ENCODE measurements at regions not wholly inside any gene's neighbourhood (a gene's known extent, or its start where the extent isn't known, plus 50 kb on each side); places are given as distances from the start of the nearest gene placed in this dataset.

- DNase-seq, result no peak
Measured at GRCh38 chr7:155874411-155874810, 62.1 kb upstream of the SHH start.

GRCh38 chr7:155874010-155874409, 61.7 kb upstream of the SHH start:
- no peak for DNase-seq

- no peak for DNase-seq
Measured at GRCh38 chr7:155872678-155873369, 60.6 kb upstream of the SHH start.

- DNase-seq, result no peak
Measured at GRCh38 chr7:155871211-155871610, 58.9 kb upstream of the SHH start.

- DNase-seq, result no peak
Measured at GRCh38 chr7:155870334-155871180, 58.3 kb upstream of the SHH start.

- no peak for DNase-seq
Measured at GRCh38 chr7:155869784-155870076, 57.5 kb upstream of the SHH start.

- no peak for DNase-seq
Measured at GRCh38 chr7:155868955-155869783, 56.9 kb upstream of the SHH start.

- DNase-seq, result no peak
Measured at GRCh38 chr7:155867734-155868400, 55.6 kb upstream of the SHH start.

GRCh38 chr7:155867280-155867679, 55.0 kb upstream of the SHH start:
- no peak for DNase-seq

- no peak for DNase-seq
Measured at GRCh38 chr7:155865830-155866525, 53.7 kb upstream of the SHH start.

- DNase-seq, result no peak
Measured at GRCh38 chr7:155864991-155865690, 52.9 kb upstream of the SHH start.

GRCh38 chr7:155864271-155864985, 52.2 kb upstream of the SHH start:
- no peak for DNase-seq

- DNase-seq, result no peak
Measured at GRCh38 chr7:155863721-155864151, 51.5 kb upstream of the SHH start.

GRCh38 chr7:155862123-155862892, 50.0 kb upstream of the SHH start:
- no peak for DNase-seq

All from stimulated activated naive CD4-positive, alpha-beta T cell (primary cell).